Endodermal cell (in vitro differentiated cells): ENCODE measurements at regions not wholly inside any gene's neighbourhood (a gene's known extent, or its start where the extent isn't known, plus 50 kb on each side); places are given as distances from the start of the nearest gene placed in this dataset.

Experiments
- DNase-seq: peaks from one replicate; pipeline ENCODE4 v3.0.0-alpha.2; 2017
- H3K27ac ChIP-seq: 2 replicates; pipeline ENCODE4 v1.5.1; 2013; ENCODE audit warnings: mild to moderate bottlenecking, low read depth, low read length, moderate library complexity
- H3K27me3 ChIP-seq: 2 replicates; pipeline ENCODE4 v1.6.1; 2013; ENCODE audit warnings: mild to moderate bottlenecking, low read length, moderate library complexity; ENCODE audit not compliant: insufficient read depth, control insufficient read depth, poor library complexity, severe bottlenecking
- H3K36me3 ChIP-seq: 2 replicates; pipeline ENCODE4 v1.7.0; 2013; ENCODE audit warnings: mild to moderate bottlenecking, low read length, moderate library complexity; ENCODE audit not compliant: control insufficient read depth, insufficient read depth
- H3K4me1 ChIP-seq: one replicate; pipeline ENCODE4 v1.7.0; 2013; ENCODE audit warnings: low read length; ENCODE audit not compliant: control insufficient read depth, insufficient read depth
- H3K4me3 ChIP-seq: 2 replicates; pipeline ENCODE4 v1.5.1; 2013; ENCODE audit warnings: mild to moderate bottlenecking, low read length, moderate library complexity
- H3K9ac ChIP-seq: 2 replicates; pipeline ENCODE4 v1.6.1; 2013; ENCODE audit warnings: mild to moderate bottlenecking, low read length, moderate library complexity; ENCODE audit not compliant: poor library complexity, severe bottlenecking; ENCODE audit errors: extremely low read depth
- H3K9me3 ChIP-seq: 2 replicates; pipeline ENCODE4 v1.6.1; 2013; ENCODE audit warnings: mild to moderate bottlenecking, low read length, moderate library complexity; ENCODE audit not compliant: control insufficient read depth
- H3K27ac Mint-ChIP-seq: 2 replicates; pipeline ENCODE4 v1.8.0; 2020; ENCODE audit warnings: mixed read lengths
- H3K27me3 Mint-ChIP-seq: 2 replicates; pipeline ENCODE4 v1.8.0; 2021; ENCODE audit warnings: mild to moderate bottlenecking, mixed read lengths; ENCODE audit not compliant: insufficient read depth
- H3K36me3 Mint-ChIP-seq: 2 replicates; pipeline ENCODE4 v1.8.0; 2020; ENCODE audit warnings: low read depth, mixed read lengths
- H3K4me1 Mint-ChIP-seq: 2 replicates; pipeline ENCODE4 v1.8.0; 2020; ENCODE audit warnings: mixed read lengths
- H3K4me3 Mint-ChIP-seq: 2 replicates; pipeline ENCODE4 v1.8.0; 2020; ENCODE audit warnings: mild to moderate bottlenecking, moderate library complexity, mixed read lengths
- H3K9me3 Mint-ChIP-seq: 2 replicates; pipeline ENCODE4 v1.8.0; 2020; ENCODE audit warnings: mild to moderate bottlenecking, mixed read lengths
- CTCF ChIP-seq: fragments of 200-600 bp; sonication (generic); conservative IDR thresholded peaks from 2 replicates; pipeline ENCODE4 v1.5.0; 2021; ENCODE audit warnings: antibody characterized with exemption, mild to moderate bottlenecking
- WGBS, 2 experiments: methylation state at CpG; one replicate each; pipeline versions ENCODE4 v1.1.5 to v1.1.7; 2013; ENCODE audit warnings: missing lambda C conversion rate in 2 of 2, mixed read lengths in 1 of 2; ENCODE audit not compliant: insufficient coverage in 1 of 2, insufficient read length in 1 of 2; 5-methylcytosine and 5-hydroxymethylcytosine counted together

GRCh38 chr12:102540815-102541385, 60.5 kb upstream of the IGF1 start:
- 94% methylated on average over 2 to 3 of the region's 3 CpGs for WGBS, 2 experiments
- H3K36me3 ChIP-seq = no peaks in the 10 kb centered on the region
- Mint-ChIP-seq H3K9me3 (no peaks in the 10 kb centered on the region), H3K27me3 (no peaks in the 10 kb centered on the region), H3K4me1 (peaks cover 7% of the 10 kb centered on the region), H3K4me3 (no peak overlapping the region), H3K36me3 (no peaks in the 10 kb centered on the region), H3K27ac (no peak overlapping the region)
- no peaks in the 10 kb centered on the region for H3K9me3 ChIP-seq
- no peak for DNase-seq
- no peaks in the 10 kb centered on the region for H3K27me3 ChIP-seq
- no peak overlapping the region for H3K27ac ChIP-seq
- no peak overlapping the region for H3K4me3 ChIP-seq
- H3K4me1 ChIP-seq = peaks cover 4% of the 10 kb centered on the region
- no peak overlapping the region for H3K9ac ChIP-seq
- TF ChIP-seq CTCF = no peak

- Mint-ChIP-seq H3K9me3 (no peaks in the 10 kb centered on the region), H3K27ac (no peak overlapping the region), H3K27me3 (no peaks in the 10 kb centered on the region), H3K4me3 (no peak overlapping the region), H3K4me1 (peaks cover 7% of the 10 kb centered on the region), H3K36me3 (no peaks in the 10 kb centered on the region)
- Histone ChIP-seq H3K27me3 (no peaks in the 10 kb centered on the region), H3K36me3 (no peaks in the 10 kb centered on the region), H3K4me1 (peaks cover 4% of the 10 kb centered on the region), H3K27ac (no peak overlapping the region), H3K9ac (no peak overlapping the region), H3K9me3 (no peaks in the 10 kb centered on the region), H3K4me3 (no peak overlapping the region)
- WGBS, 2 experiments = 69 to 75% methylated on average over 6 to 9 of the region's 10 CpGs
- TF ChIP-seq CTCF = no peak
- peak; percentile 81 for DNase-seq
Measured at GRCh38 chr12:102539651-102540553, 59.5 kb upstream of the IGF1 start.

GRCh38 chr12:102535306-102535705, 54.9 kb upstream of the IGF1 start:
- Histone ChIP-seq H3K27ac (no peak overlapping the region), H3K9ac (no peak overlapping the region), H3K27me3 (no peaks in the 10 kb centered on the region), H3K4me3 (no peak overlapping the region), H3K36me3 (no peaks in the 10 kb centered on the region), H3K4me1 (peaks cover 4% of the 10 kb centered on the region), H3K9me3 (no peaks in the 10 kb centered on the region)
- no peak for TF ChIP-seq CTCF
- H3K9me3 Mint-ChIP-seq = no peaks in the 10 kb centered on the region
- WGBS, 2 experiments = 90 to 91% methylated on average over 4 to 8 of the region's 8 CpGs
- no peaks in the 10 kb centered on the region for H3K36me3 Mint-ChIP-seq
- H3K27me3 Mint-ChIP-seq = no peaks in the 10 kb centered on the region
- H3K4me1 Mint-ChIP-seq = peaks cover 13% of the 10 kb centered on the region
- DNase-seq = no peak
- H3K4me3 Mint-ChIP-seq = no peak overlapping the region
- H3K27ac Mint-ChIP-seq = no peak overlapping the region
